DMS53 (cell line): ENCODE measurements at regions not wholly inside any gene's neighbourhood (a gene's known extent, or its start where the extent isn't known, plus 50 kb on each side); places are given as distances from the start of the nearest gene placed in this dataset.

Source experiments
- DNase-seq: peaks from one replicate; lab custom pipeline; 2025; lab: John Stamatoyannopoulos, UW

DNA sequence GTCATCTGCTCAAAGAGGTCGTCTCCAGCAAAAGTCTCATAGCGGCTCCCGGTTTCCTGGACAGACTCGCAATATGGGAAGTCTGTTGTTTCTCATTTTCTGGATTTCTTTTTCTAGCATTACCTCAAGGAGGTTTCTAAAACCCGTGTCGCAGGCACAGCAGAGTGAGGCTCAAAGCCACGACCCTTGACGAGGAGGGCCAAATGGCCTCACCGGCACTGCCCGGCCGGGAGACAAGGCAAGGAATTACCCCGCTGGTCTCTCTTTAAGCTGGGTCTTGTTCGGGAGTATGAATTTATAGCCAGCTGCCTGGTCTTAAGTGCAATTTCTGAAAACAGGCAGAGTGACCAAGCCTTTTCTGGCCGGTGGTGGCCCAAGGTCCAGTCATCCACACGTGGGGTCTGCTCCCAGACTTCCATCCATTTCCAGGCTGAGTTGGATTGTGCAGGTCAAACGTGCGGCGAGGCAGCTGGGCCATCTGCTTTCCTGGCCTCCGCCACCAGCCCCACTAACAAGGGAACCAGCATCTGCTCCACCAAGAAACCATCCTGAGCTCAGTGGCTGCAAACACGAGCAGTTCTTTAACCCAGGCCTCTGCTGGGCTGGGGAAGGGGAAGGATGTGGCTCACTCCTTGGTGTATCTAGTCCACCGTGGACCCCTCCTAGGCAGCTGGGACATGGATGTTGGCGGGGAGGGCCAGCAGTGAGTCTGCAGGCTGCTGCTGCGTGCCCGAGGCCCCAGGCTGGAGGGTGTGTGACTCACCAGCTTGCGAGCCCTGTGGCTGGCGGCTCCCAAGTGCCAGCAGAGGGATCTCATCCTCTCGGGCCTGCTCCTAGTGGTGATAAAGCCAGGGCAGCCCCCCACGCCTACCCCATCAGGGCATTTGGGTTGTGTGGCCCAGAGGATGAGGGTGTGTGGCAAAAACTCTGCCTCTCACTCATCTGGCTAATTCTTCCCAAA, 55.6 kb upstream of the COL5A1 start:
- DNase-seq, result no peak

DNA sequence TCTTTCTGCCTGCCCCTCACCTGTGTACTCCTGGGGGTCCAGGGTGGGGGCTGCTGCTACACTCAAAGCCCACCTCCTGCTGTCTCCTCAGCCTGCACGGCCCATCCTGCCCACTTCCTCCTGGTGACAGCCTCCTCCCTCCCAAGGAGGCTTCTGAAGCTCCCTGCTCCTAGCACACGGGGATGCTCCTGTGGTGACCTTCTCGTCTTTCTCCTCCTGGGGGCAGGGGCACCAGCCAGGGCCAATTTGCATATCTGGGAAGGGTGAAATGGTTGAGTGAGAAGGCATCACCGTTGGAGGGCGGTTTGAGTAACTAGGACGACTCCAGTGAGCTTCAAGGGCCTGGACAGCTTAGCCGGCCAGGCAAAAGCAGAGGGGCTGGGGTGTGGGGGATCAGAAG, 51.9 kb upstream of the COL5A1 start:
- DNase-seq, result no peak

DNA sequence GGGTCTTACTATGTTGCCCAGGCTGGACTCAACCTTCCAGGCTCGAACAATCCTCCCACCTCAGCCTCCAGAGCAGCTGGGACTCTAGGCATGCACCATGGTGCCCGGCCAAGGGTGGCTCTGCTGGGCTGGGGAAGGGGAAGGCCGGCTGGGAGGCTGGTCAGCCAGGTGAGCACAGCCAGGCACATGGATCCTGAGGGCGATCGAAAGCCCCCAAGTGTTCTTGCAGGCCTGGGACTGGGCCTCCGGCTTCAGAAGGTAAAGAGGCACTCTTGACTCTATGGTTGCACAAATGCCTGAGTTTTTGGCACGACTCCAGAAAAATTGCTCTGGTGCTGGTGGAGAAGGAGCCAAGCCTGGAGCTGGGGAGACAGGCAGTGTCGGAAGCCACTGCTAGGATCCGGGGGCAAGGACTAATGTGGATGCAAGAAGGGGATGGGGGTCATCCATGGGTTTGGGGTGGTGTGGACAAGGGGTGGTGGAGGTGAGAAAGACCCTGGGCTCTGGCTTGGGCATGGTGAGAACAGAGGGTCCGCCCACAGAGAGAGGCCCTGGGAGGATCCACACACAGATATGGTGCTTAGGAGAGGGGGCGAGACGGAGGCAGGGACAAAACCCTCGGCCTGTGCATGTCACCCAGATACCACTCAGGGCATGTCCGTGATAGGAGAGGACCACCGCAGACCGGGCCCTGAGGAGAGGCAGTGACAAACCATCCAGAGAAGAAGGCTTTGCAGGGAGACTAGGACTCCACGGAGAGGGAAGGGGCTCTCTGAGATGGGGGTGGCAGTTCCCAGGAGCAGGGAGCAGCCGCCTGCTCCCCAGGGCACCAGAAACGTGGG, 51.1 kb upstream of the COL5A1 start:
- no peak for DNase-seq

DNA sequence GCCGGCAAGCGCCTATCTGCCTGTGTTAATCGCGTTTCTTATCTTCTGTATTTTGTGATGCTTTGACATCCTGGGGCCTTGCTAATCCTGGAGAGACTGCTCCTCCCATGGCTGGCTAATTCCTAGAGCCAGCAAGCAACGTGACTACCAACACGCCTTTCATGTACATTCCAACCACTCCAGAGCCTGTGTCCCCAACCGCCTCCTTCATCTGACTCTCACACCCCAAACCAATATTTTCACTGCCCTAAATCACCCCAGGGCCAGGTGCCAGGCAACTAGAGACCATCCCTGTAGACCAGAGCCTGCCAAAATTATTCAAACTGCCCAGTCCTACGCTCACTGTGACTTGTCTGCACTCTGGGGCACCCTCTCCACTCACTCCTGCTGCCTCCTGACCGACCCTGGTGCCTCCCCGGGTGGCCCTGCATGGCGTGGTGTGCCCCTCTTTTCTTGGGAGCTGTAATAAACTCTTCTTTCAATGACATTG, 50.5 kb upstream of the COL5A1 start:
- DNase-seq, result no peak

DNA sequence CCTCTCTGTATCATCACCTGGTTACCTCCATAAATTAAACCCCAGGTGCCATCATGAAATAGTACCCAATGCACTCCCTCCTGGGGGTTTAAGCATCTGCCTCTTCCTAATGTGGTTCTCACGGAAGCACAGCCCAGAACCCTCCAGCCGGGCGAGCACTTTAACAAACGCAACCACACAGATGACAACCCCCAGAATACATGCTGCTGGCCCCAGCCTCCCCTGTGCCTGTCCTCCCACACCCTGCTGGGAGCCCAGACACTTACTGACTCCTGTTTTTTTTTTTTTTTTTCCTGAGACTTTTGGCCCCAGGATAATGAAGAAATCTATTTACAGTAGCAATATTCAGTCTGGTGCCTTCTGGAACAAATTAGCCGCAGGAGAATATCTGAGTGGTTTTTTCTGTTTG, 50.0 kb upstream of the COL5A1 start:
- no peak for DNase-seq
